ENCODE measurements at regions not wholly inside any gene's neighbourhood (a gene's known extent, or its start where the extent isn't known, plus 50 kb on each side); places are given as distances from the start of the nearest gene placed in this dataset.

GRCh38 chr1:226497276-226497833 is 51.2 kb upstream of the STUM start:
- Histone ChIP-seq H3K27ac (ENCODE audit: low read depth in 2 of 2, low read length in 1 of 2) (no peak overlapping the region), H3K4me1 (ENCODE audit: control insufficient read depth in 1 of 2, insufficient read depth in 2 of 2, low read depth in 1 of 2, low read length in 1 of 2) (peaks cover 0 to 11% of the 10 kb centered on the region in 2 experiments; a peak in 1 of 4 replicates), H2AFZ (ENCODE audit: low read depth) (no peak overlapping the region), H3K9me3 (no peaks in the 10 kb centered on the region), H3K36me3 (replicated peaks in 1 of 2; ENCODE audit: control insufficient read depth in 1 of 2, insufficient read depth in 2 of 2, low read length in 1 of 2) (no peaks in the 10 kb centered on the region), H3K9ac (no peak overlapping the region), H3K27me3 (ENCODE audit: insufficient read depth) (no peaks in the 10 kb centered on the region; the same call in 1 of the 2 replicates), H4K20me1 (ENCODE audit: insufficient read depth) (no peaks in the 10 kb centered on the region), H3K4me3 (ENCODE audit: low read depth in 2 of 2, low read length in 1 of 2) (no peak overlapping the region), H3K4me2 (no peak overlapping the region), H3F3A (replicated peaks; ENCODE audit: insufficient read depth) (no peaks in the 10 kb centered on the region), H3K9me2 (no peaks in the 10 kb centered on the region), H3K79me2 (ENCODE audit: insufficient read depth) (no peaks in the 10 kb centered on the region)
- DNase-seq: no peak
- ChIA-PET CTCF (interaction anchor here (1.2 to 1.9 kb wide), 2 partner anchors 50 to 72 kb away, joined by 3 to 4 read pairs; no protein-coding TSS in a partner anchor), POLR2A (no interaction called here)
- TF ChIP-seq GATA2 (CRISPR knock-in tag; IDR thresholded peaks at IDR 0.05): no peak
- no peak for TF ChIP-seq EZH2phosphoT487 (IDR thresholded peaks at IDR 0.05; ENCODE audit: borderline replicate concordance, low read depth)
- TF ChIP-seq, protein P1, sequence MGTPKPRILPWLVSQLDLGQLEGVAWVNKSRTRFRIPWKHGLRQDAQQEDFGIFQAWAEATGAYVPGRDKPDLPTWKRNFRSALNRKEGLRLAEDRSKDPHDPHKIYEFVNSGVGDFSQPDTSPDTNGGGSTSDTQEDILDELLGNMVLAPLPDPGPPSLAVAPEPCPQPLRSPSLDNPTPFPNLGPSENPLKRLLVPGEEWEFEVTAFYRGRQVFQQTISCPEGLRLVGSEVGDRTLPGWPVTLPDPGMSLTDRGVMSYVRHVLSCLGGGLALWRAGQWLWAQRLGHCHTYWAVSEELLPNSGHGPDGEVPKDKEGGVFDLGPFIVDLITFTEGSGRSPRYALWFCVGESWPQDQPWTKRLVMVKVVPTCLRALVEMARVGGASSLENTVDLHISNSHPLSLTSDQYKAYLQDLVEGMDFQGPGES (IDR thresholded peaks at IDR 0.05; ENCODE audit: low read depth, low read length): no peak
- TF ChIP-seq FOXJ3 (CRISPR knock-in tag; IDR thresholded peaks at IDR 0.05): no peak
- TF ChIP-seq, protein P2, sequence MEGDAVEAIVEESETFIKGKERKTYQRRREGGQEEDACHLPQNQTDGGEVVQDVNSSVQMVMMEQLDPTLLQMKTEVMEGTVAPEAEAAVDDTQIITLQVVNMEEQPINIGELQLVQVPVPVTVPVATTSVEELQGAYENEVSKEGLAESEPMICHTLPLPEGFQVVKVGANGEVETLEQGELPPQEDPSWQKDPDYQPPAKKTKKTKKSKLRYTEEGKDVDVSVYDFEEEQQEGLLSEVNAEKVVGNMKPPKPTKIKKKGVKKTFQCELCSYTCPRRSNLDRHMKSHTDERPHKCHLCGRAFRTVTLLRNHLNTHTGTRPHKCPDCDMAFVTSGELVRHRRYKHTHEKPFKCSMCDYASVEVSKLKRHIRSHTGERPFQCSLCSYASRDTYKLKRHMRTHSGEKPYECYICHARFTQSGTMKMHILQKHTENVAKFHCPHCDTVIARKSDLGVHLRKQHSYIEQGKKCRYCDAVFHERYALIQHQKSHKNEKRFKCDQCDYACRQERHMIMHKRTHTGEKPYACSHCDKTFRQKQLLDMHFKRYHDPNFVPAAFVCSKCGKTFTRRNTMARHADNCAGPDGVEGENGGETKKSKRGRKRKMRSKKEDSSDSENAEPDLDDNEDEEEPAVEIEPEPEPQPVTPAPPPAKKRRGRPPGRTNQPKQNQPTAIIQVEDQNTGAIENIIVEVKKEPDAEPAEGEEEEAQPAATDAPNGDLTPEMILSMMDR (IDR thresholded peaks at IDR 0.05): no peak
- no peak for TF ChIP-seq MXI1 (IDR thresholded peaks at IDR 0.05; ENCODE audit: low read depth, low read length)
- TF ChIP-seq, protein P3, sequence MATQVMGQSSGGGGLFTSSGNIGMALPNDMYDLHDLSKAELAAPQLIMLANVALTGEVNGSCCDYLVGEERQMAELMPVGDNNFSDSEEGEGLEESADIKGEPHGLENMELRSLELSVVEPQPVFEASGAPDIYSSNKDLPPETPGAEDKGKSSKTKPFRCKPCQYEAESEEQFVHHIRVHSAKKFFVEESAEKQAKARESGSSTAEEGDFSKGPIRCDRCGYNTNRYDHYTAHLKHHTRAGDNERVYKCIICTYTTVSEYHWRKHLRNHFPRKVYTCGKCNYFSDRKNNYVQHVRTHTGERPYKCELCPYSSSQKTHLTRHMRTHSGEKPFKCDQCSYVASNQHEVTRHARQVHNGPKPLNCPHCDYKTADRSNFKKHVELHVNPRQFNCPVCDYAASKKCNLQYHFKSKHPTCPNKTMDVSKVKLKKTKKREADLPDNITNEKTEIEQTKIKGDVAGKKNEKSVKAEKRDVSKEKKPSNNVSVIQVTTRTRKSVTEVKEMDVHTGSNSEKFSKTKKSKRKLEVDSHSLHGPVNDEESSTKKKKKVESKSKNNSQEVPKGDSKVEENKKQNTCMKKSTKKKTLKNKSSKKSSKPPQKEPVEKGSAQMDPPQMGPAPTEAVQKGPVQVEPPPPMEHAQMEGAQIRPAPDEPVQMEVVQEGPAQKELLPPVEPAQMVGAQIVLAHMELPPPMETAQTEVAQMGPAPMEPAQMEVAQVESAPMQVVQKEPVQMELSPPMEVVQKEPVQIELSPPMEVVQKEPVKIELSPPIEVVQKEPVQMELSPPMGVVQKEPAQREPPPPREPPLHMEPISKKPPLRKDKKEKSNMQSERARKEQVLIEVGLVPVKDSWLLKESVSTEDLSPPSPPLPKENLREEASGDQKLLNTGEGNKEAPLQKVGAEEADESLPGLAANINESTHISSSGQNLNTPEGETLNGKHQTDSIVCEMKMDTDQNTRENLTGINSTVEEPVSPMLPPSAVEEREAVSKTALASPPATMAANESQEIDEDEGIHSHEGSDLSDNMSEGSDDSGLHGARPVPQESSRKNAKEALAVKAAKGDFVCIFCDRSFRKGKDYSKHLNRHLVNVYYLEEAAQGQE (IDR thresholded peaks at IDR 0.05; ENCODE audit: low read depth, low read length): no peak
- TF ChIP-seq SIN3A (IDR thresholded peaks at IDR 0.05; ENCODE audit: borderline replicate concordance, low read depth, low read length): no peak
- TF ChIP-seq RCOR1 (IDR thresholded peaks at IDR 0.05; ENCODE audit: low read length): no peak
- TF ChIP-seq RXRA (IDR thresholded peaks at IDR 0.05; ENCODE audit: borderline replicate concordance, low read depth): no peak
- TF ChIP-seq, protein P4, sequence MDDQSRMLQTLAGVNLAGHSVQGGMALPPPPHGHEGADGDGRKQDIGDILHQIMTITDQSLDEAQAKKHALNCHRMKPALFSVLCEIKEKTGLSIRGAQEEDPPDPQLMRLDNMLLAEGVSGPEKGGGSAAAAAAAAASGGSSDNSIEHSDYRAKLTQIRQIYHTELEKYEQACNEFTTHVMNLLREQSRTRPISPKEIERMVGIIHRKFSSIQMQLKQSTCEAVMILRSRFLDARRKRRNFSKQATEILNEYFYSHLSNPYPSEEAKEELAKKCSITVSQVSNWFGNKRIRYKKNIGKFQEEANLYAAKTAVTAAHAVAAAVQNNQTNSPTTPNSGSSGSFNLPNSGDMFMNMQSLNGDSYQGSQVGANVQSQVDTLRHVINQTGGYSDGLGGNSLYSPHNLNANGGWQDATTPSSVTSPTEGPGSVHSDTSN (IDR thresholded peaks at IDR 0.05): no peak
- no peak for TF ChIP-seq YY1 (IDR thresholded peaks at IDR 0.05; ENCODE audit: low read depth)
- TF ChIP-seq FOSL2 (IDR thresholded peaks at IDR 0.05; ENCODE audit: borderline replicate concordance, low read depth): no peak
- WGBS (ENCODE audit: low lambda C conversion rate): 45% methylated on average over 4 of the region's 5 CpGs
